ENCODE measurements at regions not wholly inside any gene's neighbourhood (a gene's known extent, or its start where the extent isn't known, plus 50 kb on each side); places are given as distances from the start of the nearest gene placed in this dataset.

DNA sequence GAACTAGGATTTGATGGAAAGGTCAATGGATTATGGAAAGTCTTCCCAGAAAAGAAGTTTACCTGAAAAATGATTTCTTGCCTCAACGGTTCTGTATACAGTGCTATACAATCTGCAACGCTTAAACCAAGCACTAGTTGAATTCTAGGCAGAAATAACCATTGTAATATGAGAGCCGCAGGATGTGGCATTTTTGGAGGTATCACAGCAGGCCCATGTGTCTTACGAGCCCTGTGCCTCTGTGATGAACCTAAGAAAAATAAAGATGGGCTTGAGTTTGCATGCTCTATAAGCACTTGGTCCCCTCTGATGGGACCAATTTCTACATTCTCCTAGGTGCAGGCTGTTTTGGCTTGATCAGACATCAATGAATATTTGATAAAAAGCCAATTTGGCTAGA, 78.7 kb upstream of the RFC3 start:
- H3K27ac ChIP-seq (ENCODE audit: low read length), result no peak overlapping the region
- no peak overlapping the region for H3K4me3 ChIP-seq (ENCODE audit: low read length)
- no peaks in the 10 kb centered on the region for H4K20me1 ChIP-seq (ENCODE audit: insufficient read depth)
- no peaks in the 10 kb centered on the region for H3K9me2 ChIP-seq (ENCODE audit: insufficient read depth, low read length)
- no peaks in the 10 kb centered on the region for H3K9me3 ChIP-seq (ENCODE audit: low read length)
- H3K27me3 ChIP-seq (ENCODE audit: insufficient read depth, low read depth, low read length), result no peaks in the 10 kb centered on the region
- no peak for TF ChIP-seq EZH2 (IDR thresholded peaks at IDR 0.05; ENCODE audit: borderline replicate concordance, insufficient read depth, low read length, poor library complexity, severe bottlenecking)
- no peak for TF ChIP-seq TAF1 (IDR thresholded peaks at IDR 0.05; ENCODE audit: low read depth)
- TF ChIP-seq SMC3 (conservative IDR thresholded peaks at IDR 0.05; ENCODE audit: poor library complexity), result no peak
- no peaks in the 10 kb centered on the region for H3K79me2 ChIP-seq (replicated peaks; ENCODE audit: insufficient read depth, low read length)
- no peaks in the 10 kb centered on the region for H3F3A ChIP-seq (ENCODE audit: insufficient read depth, low read length, poor library complexity, severe bottlenecking)
- H2AFZ ChIP-seq (ENCODE audit: low read depth, low read length), result no peak overlapping the region
- no peaks in the 10 kb centered on the region for H3K36me3 ChIP-seq (ENCODE audit: insufficient read depth, low read length)
- H3K4me2 ChIP-seq (ENCODE audit: low read length), result no peak overlapping the region
- no peak overlapping the region for H3K9ac ChIP-seq (ENCODE audit: low read length)

DNA sequence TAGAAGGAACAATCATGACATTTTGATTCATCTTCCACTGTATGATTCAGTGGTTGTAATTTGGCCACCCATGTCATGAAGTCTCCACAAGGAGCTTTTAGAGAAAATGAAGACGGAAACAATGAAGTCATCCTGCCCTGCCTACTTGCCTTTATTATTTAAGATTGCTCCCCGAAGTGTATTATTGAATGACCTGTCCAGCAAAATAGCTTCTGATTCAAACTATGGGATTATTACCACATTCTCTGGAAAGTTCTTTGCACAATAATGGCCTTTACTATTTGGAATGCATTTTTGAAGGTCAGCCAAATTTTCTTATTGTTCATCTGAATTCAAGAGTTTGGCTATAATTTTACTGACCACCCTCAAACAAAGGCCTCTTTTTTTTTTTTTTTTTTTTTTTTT, 77.8 kb upstream of the RFC3 start:
- Histone ChIP-seq H3K36me3 (ENCODE audit: insufficient read depth, low read length) (no peaks in the 10 kb centered on the region), H4K20me1 (ENCODE audit: insufficient read depth) (no peaks in the 10 kb centered on the region), H3K9me3 (ENCODE audit: low read length) (no peaks in the 10 kb centered on the region), H3K79me2 (replicated peaks; ENCODE audit: insufficient read depth, low read length) (no peaks in the 10 kb centered on the region), H3K27me3 (ENCODE audit: insufficient read depth, low read depth, low read length) (no peaks in the 10 kb centered on the region), H3K4me2 (ENCODE audit: low read length) (no peak overlapping the region), H2AFZ (ENCODE audit: low read depth, low read length) (no peak overlapping the region), H3K9me2 (ENCODE audit: insufficient read depth, low read length) (no peaks in the 10 kb centered on the region), H3F3A (ENCODE audit: insufficient read depth, low read length, poor library complexity, severe bottlenecking) (no peaks in the 10 kb centered on the region), H3K4me3 (ENCODE audit: low read length) (no peak overlapping the region), H3K27ac (ENCODE audit: low read length) (no peak overlapping the region), H3K9ac (ENCODE audit: low read length) (no peak overlapping the region)
- TF ChIP-seq, protein P1, sequence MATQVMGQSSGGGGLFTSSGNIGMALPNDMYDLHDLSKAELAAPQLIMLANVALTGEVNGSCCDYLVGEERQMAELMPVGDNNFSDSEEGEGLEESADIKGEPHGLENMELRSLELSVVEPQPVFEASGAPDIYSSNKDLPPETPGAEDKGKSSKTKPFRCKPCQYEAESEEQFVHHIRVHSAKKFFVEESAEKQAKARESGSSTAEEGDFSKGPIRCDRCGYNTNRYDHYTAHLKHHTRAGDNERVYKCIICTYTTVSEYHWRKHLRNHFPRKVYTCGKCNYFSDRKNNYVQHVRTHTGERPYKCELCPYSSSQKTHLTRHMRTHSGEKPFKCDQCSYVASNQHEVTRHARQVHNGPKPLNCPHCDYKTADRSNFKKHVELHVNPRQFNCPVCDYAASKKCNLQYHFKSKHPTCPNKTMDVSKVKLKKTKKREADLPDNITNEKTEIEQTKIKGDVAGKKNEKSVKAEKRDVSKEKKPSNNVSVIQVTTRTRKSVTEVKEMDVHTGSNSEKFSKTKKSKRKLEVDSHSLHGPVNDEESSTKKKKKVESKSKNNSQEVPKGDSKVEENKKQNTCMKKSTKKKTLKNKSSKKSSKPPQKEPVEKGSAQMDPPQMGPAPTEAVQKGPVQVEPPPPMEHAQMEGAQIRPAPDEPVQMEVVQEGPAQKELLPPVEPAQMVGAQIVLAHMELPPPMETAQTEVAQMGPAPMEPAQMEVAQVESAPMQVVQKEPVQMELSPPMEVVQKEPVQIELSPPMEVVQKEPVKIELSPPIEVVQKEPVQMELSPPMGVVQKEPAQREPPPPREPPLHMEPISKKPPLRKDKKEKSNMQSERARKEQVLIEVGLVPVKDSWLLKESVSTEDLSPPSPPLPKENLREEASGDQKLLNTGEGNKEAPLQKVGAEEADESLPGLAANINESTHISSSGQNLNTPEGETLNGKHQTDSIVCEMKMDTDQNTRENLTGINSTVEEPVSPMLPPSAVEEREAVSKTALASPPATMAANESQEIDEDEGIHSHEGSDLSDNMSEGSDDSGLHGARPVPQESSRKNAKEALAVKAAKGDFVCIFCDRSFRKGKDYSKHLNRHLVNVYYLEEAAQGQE (IDR thresholded peaks at IDR 0.05; ENCODE audit: borderline replicate concordance), result no peak
- TF ChIP-seq POLR2AphosphoS5 (IDR thresholded peaks at IDR 0.05), result no peak
- TF ChIP-seq RAD21 (conservative IDR thresholded peaks at IDR 0.05), result no peak
- TF ChIP-seq EP300 (conservative IDR thresholded peaks at IDR 0.05; ENCODE audit: poor library complexity, severe bottlenecking), result no peak
- TF ChIP-seq MXI1 (conservative IDR thresholded peaks at IDR 0.05; ENCODE audit: poor library complexity, severe bottlenecking), result no peak
- no peak for TF ChIP-seq SMC3 (conservative IDR thresholded peaks at IDR 0.05; ENCODE audit: poor library complexity)
- TF ChIP-seq EZH2 (IDR thresholded peaks at IDR 0.05; ENCODE audit: borderline replicate concordance, insufficient read depth, low read length, poor library complexity, severe bottlenecking), result no peak
- TF ChIP-seq, protein P2, sequence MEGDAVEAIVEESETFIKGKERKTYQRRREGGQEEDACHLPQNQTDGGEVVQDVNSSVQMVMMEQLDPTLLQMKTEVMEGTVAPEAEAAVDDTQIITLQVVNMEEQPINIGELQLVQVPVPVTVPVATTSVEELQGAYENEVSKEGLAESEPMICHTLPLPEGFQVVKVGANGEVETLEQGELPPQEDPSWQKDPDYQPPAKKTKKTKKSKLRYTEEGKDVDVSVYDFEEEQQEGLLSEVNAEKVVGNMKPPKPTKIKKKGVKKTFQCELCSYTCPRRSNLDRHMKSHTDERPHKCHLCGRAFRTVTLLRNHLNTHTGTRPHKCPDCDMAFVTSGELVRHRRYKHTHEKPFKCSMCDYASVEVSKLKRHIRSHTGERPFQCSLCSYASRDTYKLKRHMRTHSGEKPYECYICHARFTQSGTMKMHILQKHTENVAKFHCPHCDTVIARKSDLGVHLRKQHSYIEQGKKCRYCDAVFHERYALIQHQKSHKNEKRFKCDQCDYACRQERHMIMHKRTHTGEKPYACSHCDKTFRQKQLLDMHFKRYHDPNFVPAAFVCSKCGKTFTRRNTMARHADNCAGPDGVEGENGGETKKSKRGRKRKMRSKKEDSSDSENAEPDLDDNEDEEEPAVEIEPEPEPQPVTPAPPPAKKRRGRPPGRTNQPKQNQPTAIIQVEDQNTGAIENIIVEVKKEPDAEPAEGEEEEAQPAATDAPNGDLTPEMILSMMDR (IDR thresholded peaks at IDR 0.05; ENCODE audit: poor library complexity, severe bottlenecking), result no peak
- TF ChIP-seq TAF1 (IDR thresholded peaks at IDR 0.05; ENCODE audit: low read depth), result no peak

DNA sequence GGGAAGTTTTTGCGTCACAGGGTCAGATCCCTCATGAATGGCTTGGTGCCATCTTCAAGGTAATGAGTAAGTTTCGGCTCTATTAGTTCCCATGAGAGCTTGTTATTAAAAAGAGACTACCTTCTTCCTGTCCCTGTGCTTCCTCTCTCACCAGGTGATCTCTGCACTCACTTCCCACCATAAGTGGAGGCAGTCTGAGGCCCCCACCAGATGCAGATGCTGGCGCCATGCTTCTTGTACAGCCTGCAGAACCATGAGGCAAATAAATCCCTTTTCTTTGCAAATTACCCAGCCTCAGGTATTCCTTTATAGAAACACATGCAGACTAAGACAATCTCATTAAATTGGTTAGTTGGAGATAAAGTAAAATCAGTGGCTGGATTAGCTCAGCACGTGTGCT, 75.6 kb upstream of the RFC3 start:
- Histone ChIP-seq H4K20me1 (ENCODE audit: insufficient read depth) (no peaks in the 10 kb centered on the region), H3K9me2 (ENCODE audit: insufficient read depth, low read length) (no peaks in the 10 kb centered on the region), H3K27me3 (ENCODE audit: insufficient read depth, low read depth, low read length) (no peaks in the 10 kb centered on the region), H3F3A (ENCODE audit: insufficient read depth, low read length, poor library complexity, severe bottlenecking) (no peaks in the 10 kb centered on the region), H3K79me2 (replicated peaks; ENCODE audit: insufficient read depth, low read length) (no peaks in the 10 kb centered on the region), H3K4me2 (ENCODE audit: low read length) (no peak overlapping the region), H3K27ac (ENCODE audit: low read length) (no peak overlapping the region), H3K36me3 (ENCODE audit: insufficient read depth, low read length) (no peaks in the 10 kb centered on the region), H3K9me3 (ENCODE audit: low read length) (no peaks in the 10 kb centered on the region), H3K9ac (ENCODE audit: low read length) (no peak overlapping the region), H3K4me3 (ENCODE audit: low read length) (no peak overlapping the region), H2AFZ (ENCODE audit: low read depth, low read length) (no peak overlapping the region)
- TF ChIP-seq TAF1 (IDR thresholded peaks at IDR 0.05; ENCODE audit: low read depth), result no peak
- no peak for TF ChIP-seq EZH2 (IDR thresholded peaks at IDR 0.05; ENCODE audit: borderline replicate concordance, insufficient read depth, low read length, poor library complexity, severe bottlenecking)
- TF ChIP-seq, protein P1 (IDR thresholded peaks at IDR 0.05; ENCODE audit: borderline replicate concordance), result no peak
- TF ChIP-seq EP300 (conservative IDR thresholded peaks at IDR 0.05; ENCODE audit: poor library complexity, severe bottlenecking), result no peak
- no peak for TF ChIP-seq SMC3 (conservative IDR thresholded peaks at IDR 0.05; ENCODE audit: poor library complexity)
- TF ChIP-seq RAD21 (conservative IDR thresholded peaks at IDR 0.05), result no peak
- no peak for TF ChIP-seq POLR2AphosphoS5 (IDR thresholded peaks at IDR 0.05)
- TF ChIP-seq, protein P2 (IDR thresholded peaks at IDR 0.05; ENCODE audit: poor library complexity, severe bottlenecking), result no peak
- TF ChIP-seq MXI1 (conservative IDR thresholded peaks at IDR 0.05; ENCODE audit: poor library complexity, severe bottlenecking), result no peak
